ENCODE measurements at regions not wholly inside any gene's neighbourhood (a gene's known extent, or its start where the extent isn't known, plus 50 kb on each side); places are given as distances from the start of the nearest gene placed in this dataset.

GRCh38 chr7:83259064-83259463, 96.4 kb upstream of the PCLO start:
- TF ChIP-seq CTCF (IDR thresholded peaks at IDR 0.05; ENCODE audit: insufficient read depth, low read depth, low read length) (no peak), EZH2 (IDR thresholded peaks at IDR 0.05; ENCODE audit: insufficient read depth, low read length) (no peak)

Measured in astrocyte (in vitro differentiated cells and primary cell).